Stomach (tissue), 4 donors: ENCODE measurements at regions not wholly inside any gene's neighbourhood (a gene's known extent, or its start where the extent isn't known, plus 50 kb on each side); places are given as distances from the start of the nearest gene placed in this dataset.

Source experiments
- EP300 ChIP-seq: sonication (generic); formaldehyde crosslinking; IDR thresholded peaks from one replicate; pipeline ENCODE4 v1.6.1; 2017; ENCODE audit warnings: antibody characterized with exemption
- POLR2AphosphoS5 ChIP-seq, 3 donors: sonication (generic); formaldehyde crosslinking; IDR thresholded peaks; one replicate each; pipeline ENCODE4 v1.6.1; 2016; ENCODE audit warnings: antibody characterized with exemption in 3 of 3

- TF ChIP-seq EP300 = no peak
- no peak for TF ChIP-seq POLR2AphosphoS5 (IDR thresholded peaks at IDR 0.05)
Observed at GRCh38 chr2:16324544-16324937, 341.1 kb downstream of the CYRIA start.
